ENCODE measurements at regions not wholly inside any gene's neighbourhood (a gene's known extent, or its start where the extent isn't known, plus 50 kb on each side); places are given as distances from the start of the nearest gene placed in this dataset.
"Not testable (repeated sequence)": the region's sequence is repeated elsewhere in the genome, so short reads cannot be mapped to it uniquely, and the experiment has no call there.

- no peak overlapping the region for H3K4me3 Mint-ChIP-seq
- peaks cover 7 to 12% of the 10 kb centered on the region in 2 donors for H3K27me3 Mint-ChIP-seq (ENCODE audit: low read depth in 2 of 2)
- no peaks in the 10 kb centered on the region for H3K36me3 Mint-ChIP-seq
- H3K36me3 ChIP-seq (ENCODE audit: control insufficient read depth, insufficient read depth, low read length) = no peaks in the 10 kb centered on the region
- no peaks in the 10 kb centered on the region for H3K9me3 ChIP-seq (ENCODE audit: control insufficient read depth, insufficient read depth, low read length)
- no peaks in the 10 kb centered on the region for H3K4me1 Mint-ChIP-seq
- ATAC-seq (no peak), DNase-seq (no peak)
- TF ChIP-seq CTCF (IDR thresholded peaks at IDR 0.05) = no peak
- H3K4me1 ChIP-seq (ENCODE audit: control insufficient read depth, insufficient read depth, low read length) = no peaks in the 10 kb centered on the region
- no peak overlapping the region for H3K4me3 ChIP-seq (ENCODE audit: low read length)
- H3K27me3 ChIP-seq (ENCODE audit: control insufficient read depth, insufficient read depth, low read length) = no peaks in the 10 kb centered on the region
- intact Hi-C loops (cut with micrococcal nuclease) = no loop called here
- WGBS (ENCODE audit: insufficient coverage) = 83% methylated on average over 4 of the region's 4 CpGs
- H3K27ac ChIP-seq (ENCODE audit: low read length) = no peak overlapping the region
- H3K9me3 Mint-ChIP-seq = peaks cover 0 to 2% of the 10 kb centered on the region in 2 donors
- no peak overlapping the region for H3K27ac Mint-ChIP-seq
Observed at GRCh38 chr3:10648181-10648580, 142.8 kb upstream of the ATP2B2 start.

- intact Hi-C loops (cut with micrococcal nuclease); DNase-seq; H3K4me3 ChIP-seq (ENCODE audit: low read length); H3K27ac Mint-ChIP-seq; H3K27me3 ChIP-seq (ENCODE audit: control insufficient read depth, insufficient read depth, low read length); H3K27ac ChIP-seq (ENCODE audit: low read length); H3K36me3 Mint-ChIP-seq; ATAC-seq; H3K4me3 Mint-ChIP-seq; H3K4me1 ChIP-seq (ENCODE audit: control insufficient read depth, insufficient read depth, low read length); H3K9me3 Mint-ChIP-seq; H3K36me3 ChIP-seq (ENCODE audit: control insufficient read depth, insufficient read depth, low read length); H3K9me3 ChIP-seq (ENCODE audit: control insufficient read depth, insufficient read depth, low read length); H3K4me1 Mint-ChIP-seq: not testable (repeated sequence)
- peaks cover 7 to 10% of the 10 kb centered on the region in 2 donors for H3K27me3 Mint-ChIP-seq (ENCODE audit: low read depth in 2 of 2)
- WGBS (ENCODE audit: insufficient coverage) = no CpG with 5 or more reads among the region's 1 CpG
Observed at GRCh38 chr3:10649463-10649862, 144.1 kb upstream of the ATP2B2 start.

GRCh38 chr3:10651506-10651905 lies 146.1 kb upstream of the ATP2B2 start:
- H3K27ac Mint-ChIP-seq = no peak overlapping the region
- ATAC-seq = no peak
- peaks cover 0 to 2% of the 10 kb centered on the region in 2 donors for H3K9me3 Mint-ChIP-seq
- Histone ChIP-seq H3K36me3 (ENCODE audit: control insufficient read depth, insufficient read depth, low read length) (no peaks in the 10 kb centered on the region), H3K27me3 (ENCODE audit: control insufficient read depth, insufficient read depth, low read length) (no peaks in the 10 kb centered on the region), H3K9me3 (ENCODE audit: control insufficient read depth, insufficient read depth, low read length) (no peaks in the 10 kb centered on the region), H3K27ac (ENCODE audit: low read length) (no peak overlapping the region), H3K4me1 (ENCODE audit: control insufficient read depth, insufficient read depth, low read length) (no peaks in the 10 kb centered on the region), H3K4me3 (ENCODE audit: low read length) (no peak overlapping the region)
- intact Hi-C loops (cut with micrococcal nuclease) = no loop called here
- no peak for DNase-seq
- peaks cover 13 to 22% of the 10 kb centered on the region in 2 donors for H3K27me3 Mint-ChIP-seq (ENCODE audit: low read depth in 2 of 2)
- TF ChIP-seq CTCF (IDR thresholded peaks at IDR 0.05) = no peak
- H3K4me3 Mint-ChIP-seq = no peak overlapping the region
- no peaks in the 10 kb centered on the region for H3K36me3 Mint-ChIP-seq
- no peaks in the 10 kb centered on the region for H3K4me1 Mint-ChIP-seq

GRCh38 chr3:10653241-10653640 lies 147.9 kb upstream of the ATP2B2 start:
- H3K4me1 ChIP-seq (ENCODE audit: control insufficient read depth, insufficient read depth, low read length) = no peaks in the 10 kb centered on the region
- peaks cover 19 to 30% of the 10 kb centered on the region in 2 donors for H3K27me3 Mint-ChIP-seq (ENCODE audit: low read depth in 2 of 2)
- 65% methylated on average over 4 of the region's 4 CpGs for WGBS (ENCODE audit: insufficient coverage)
- no peak overlapping the region for H3K27ac ChIP-seq (ENCODE audit: low read length)
- H3K36me3 Mint-ChIP-seq = no peaks in the 10 kb centered on the region
- DNase-seq (no peak), ATAC-seq (no peak)
- H3K27ac Mint-ChIP-seq = no peak overlapping the region
- H3K27me3 ChIP-seq (ENCODE audit: control insufficient read depth, insufficient read depth, low read length) = no peaks in the 10 kb centered on the region
- H3K4me3 ChIP-seq (ENCODE audit: low read length) = no peak overlapping the region
- H3K36me3 ChIP-seq (ENCODE audit: control insufficient read depth, insufficient read depth, low read length) = no peaks in the 10 kb centered on the region
- H3K4me1 Mint-ChIP-seq = no peaks in the 10 kb centered on the region
- intact Hi-C loops (cut with micrococcal nuclease) = no loop called here
- TF ChIP-seq CTCF (IDR thresholded peaks at IDR 0.05) = no peak
- peaks cover 0 to 2% of the 10 kb centered on the region in 2 donors for H3K9me3 Mint-ChIP-seq
- no peak overlapping the region for H3K4me3 Mint-ChIP-seq
- no peaks in the 10 kb centered on the region for H3K9me3 ChIP-seq (ENCODE audit: control insufficient read depth, insufficient read depth, low read length)
